HEK293T (cell line): ENCODE measurements at regions not wholly inside any gene's neighbourhood (a gene's known extent, or its start where the extent isn't known, plus 50 kb on each side); places are given as distances from the start of the nearest gene placed in this dataset.

ENCODE experiments used
- CTCF ChIA-PET: fragments of 350-600 bp; formaldehyde crosslinking; extraction: SDS; loops from one replicate; lab custom pipeline; 2021; ENCODE audit warnings: antibody characterized with exemption, inconsistent platforms; lab: Yijun Ruan, JAX
- POLR2A ChIA-PET: fragments of 350-600 bp; formaldehyde crosslinking; extraction: SDS; loops from one replicate; lab custom pipeline; 2020; ENCODE audit warnings: antibody characterized with exemption, inconsistent platforms; lab: Yijun Ruan, JAX
- DNase-seq: peaks from one replicate; pipeline ENCODE4 v3.0.0; 2012; ENCODE audit warnings: mixed read lengths; ENCODE audit errors: extremely low spot score
- ARNT ChIP-seq: fragments of 450-650 bp; IDR thresholded peaks from 2 replicates; pipeline ENCODE4 v1.6.1; 2017; ENCODE audit warnings: mild to moderate bottlenecking
- BHLHE40 ChIP-seq: fragments of 450-650 bp; IDR thresholded peaks from 2 replicates; pipeline ENCODE4 v1.6.1; 2016; ENCODE audit warnings: mild to moderate bottlenecking, moderate library complexity, borderline replicate concordance
- CTBP1 ChIP-seq: fragments of 450-650 bp; IDR thresholded peaks from 2 replicates; pipeline ENCODE4 v1.6.1; 2016; ENCODE audit warnings: borderline replicate concordance
- ELF4 ChIP-seq: fragments of 450-650 bp; IDR thresholded peaks from 2 replicates; pipeline ENCODE4 v1.6.1; 2017; ENCODE audit warnings: antibody characterized with exemption
- FOXA1 ChIP-seq: fragments of 450-650 bp; IDR thresholded peaks from 2 replicates; pipeline ENCODE4 v1.6.1; 2016; ENCODE audit warnings: mild to moderate bottlenecking
- FOXK2 ChIP-seq: fragments of 450-650 bp; IDR thresholded peaks from 2 replicates; pipeline ENCODE4 v1.6.1; 2016; ENCODE audit warnings: mild to moderate bottlenecking
- FOXM1 ChIP-seq: fragments of 450-650 bp; IDR thresholded peaks from 2 replicates; pipeline ENCODE4 v1.6.1; 2017; ENCODE audit warnings: mild to moderate bottlenecking, borderline replicate concordance
- HDGF ChIP-seq: fragments of 450-650 bp; IDR thresholded peaks from 2 replicates; pipeline ENCODE4 v1.6.1; 2017; ENCODE audit warnings: antibody characterized with exemption, borderline replicate concordance
- L3MBTL2 ChIP-seq: fragments of 450-650 bp; conservative IDR thresholded peaks from 2 replicates; pipeline ENCODE4 v1.6.1; 2016; ENCODE audit warnings: mild to moderate bottlenecking
- LEF1 ChIP-seq: fragments of 450-650 bp; IDR thresholded peaks from 2 replicates; pipeline ENCODE4 v1.6.1; 2017; ENCODE audit warnings: mild to moderate bottlenecking, borderline replicate concordance
- NFRKB ChIP-seq: fragments of 450-650 bp; IDR thresholded peaks from 2 replicates; pipeline ENCODE4 v1.6.1; 2016; ENCODE audit warnings: mild to moderate bottlenecking, moderate library complexity
- PKNOX1 ChIP-seq: fragments of 450-650 bp; IDR thresholded peaks from 2 replicates; pipeline ENCODE4 v1.6.1; 2016
- SP1 ChIP-seq: fragments of 450-650 bp; IDR thresholded peaks from 2 replicates; pipeline ENCODE4 v1.6.1; 2017
- SUZ12 ChIP-seq: fragments of 450-650 bp; IDR thresholded peaks from 2 replicates; pipeline ENCODE4 v1.6.1; 2016; ENCODE audit warnings: mild to moderate bottlenecking
- TARDBP ChIP-seq: fragments of 450-650 bp; IDR thresholded peaks from 2 replicates; pipeline ENCODE4 v1.6.1; 2016
- ZNF384 ChIP-seq: fragments of 450-650 bp; IDR thresholded peaks from 2 replicates; pipeline ENCODE4 v1.6.1; 2016

GRCh38 chr15:38746211-38746610 is 181.6 kb upstream of the RASGRP1 start:
- CTCF ChIA-PET, result no interaction called here
- no peak for DNase-seq
- no peak for TF ChIP-seq CTBP1
- TF ChIP-seq SUZ12, result no peak
- TF ChIP-seq LEF1, result no peak
- TF ChIP-seq NFRKB, result no peak
- no peak for TF ChIP-seq ELF4
- POLR2A ChIA-PET, result no interaction called here

GRCh38 chr15:38748710-38749109 is 184.1 kb upstream of the RASGRP1 start:
- ChIA-PET CTCF (no interaction called here), POLR2A (no interaction called here)
- no peak for DNase-seq
- no peak for TF ChIP-seq ZNF384
- no peak for TF ChIP-seq HDGF
- no peak for TF ChIP-seq L3MBTL2
- no peak for TF ChIP-seq PKNOX1
- TF ChIP-seq CTBP1, result no peak
- no peak for TF ChIP-seq NFRKB
- no peak for TF ChIP-seq FOXM1
- TF ChIP-seq BHLHE40, result no peak

GRCh38 chr15:38750786-38751185 is 186.2 kb upstream of the RASGRP1 start:
- DNase-seq, result no peak
- TF ChIP-seq ARNT (no peak), CTBP1 (no peak), ZNF384 (no peak), NFRKB (no peak), FOXK2 (no peak)
- ChIA-PET CTCF (interaction anchor here (0.5 kb wide), 1 partner anchor 404 kb away, joined by 4 read pairs; no protein-coding TSS in a partner anchor), POLR2A (no interaction called here)

GRCh38 chr15:38755718-38756117 is 191.1 kb upstream of the RASGRP1 start:
- CTCF ChIA-PET, result no interaction called here
- no peak for TF ChIP-seq CTBP1
- TF ChIP-seq ARNT, result no peak
- TF ChIP-seq L3MBTL2, result no peak
- no peak for TF ChIP-seq ZNF384
- TF ChIP-seq SUZ12, result no peak
- TF ChIP-seq FOXM1, result no peak
- TF ChIP-seq SP1, result no peak
- TF ChIP-seq TARDBP, result no peak
- no peak for TF ChIP-seq ELF4
- no peak for TF ChIP-seq PKNOX1
- no peak for TF ChIP-seq LEF1
- no peak for TF ChIP-seq FOXA1
- TF ChIP-seq BHLHE40, result no peak
- TF ChIP-seq FOXK2, result no peak
- TF ChIP-seq HDGF, result no peak
- DNase-seq, result no peak
- POLR2A ChIA-PET, result no interaction called here

GRCh38 chr15:38756441-38756840 is 191.8 kb upstream of the RASGRP1 start:
- CTCF ChIA-PET, result no interaction called here
- TF ChIP-seq SUZ12 (no peak), FOXA1 (no peak), SP1 (no peak), CTBP1 (no peak), FOXK2 (no peak), PKNOX1 (no peak), LEF1 (no peak), ARNT (no peak), FOXM1 (no peak), HDGF (no peak), TARDBP (no peak), ELF4 (no peak), BHLHE40 (no peak), ZNF384 (no peak), L3MBTL2 (no peak), NFRKB (no peak)
- POLR2A ChIA-PET, result no interaction called here
- no peak for DNase-seq

GRCh38 chr15:38758043-38758442 is 193.4 kb upstream of the RASGRP1 start:
- TF ChIP-seq ARNT, result no peak
- no peak for TF ChIP-seq SP1
- peak; percentile 9 for DNase-seq
- ChIA-PET POLR2A (no interaction called here), CTCF (no interaction called here)

GRCh38 chr15:38761681-38762080 is 197.1 kb upstream of the RASGRP1 start:
- POLR2A ChIA-PET, result no interaction called here
- no peak for DNase-seq
- TF ChIP-seq ELF4, result no peak
- no peak for TF ChIP-seq FOXA1
- no peak for TF ChIP-seq TARDBP
- TF ChIP-seq ZNF384, result no peak
- TF ChIP-seq NFRKB, result no peak
- no peak for TF ChIP-seq BHLHE40
- no peak for TF ChIP-seq CTBP1
- no peak for TF ChIP-seq SUZ12
- TF ChIP-seq LEF1, result no peak
- no peak for TF ChIP-seq FOXM1
- TF ChIP-seq HDGF, result no peak
- TF ChIP-seq PKNOX1, result no peak
- TF ChIP-seq FOXK2, result no peak
- CTCF ChIA-PET, result no interaction called here
